Muscle of arm (tissue), 1 donor: ENCODE measurements at regions not wholly inside any gene's neighbourhood (a gene's known extent, or its start where the extent isn't known, plus 50 kb on each side); places are given as distances from the start of the nearest gene placed in this dataset.
"Not testable (repeated sequence)": the region's sequence is repeated elsewhere in the genome, so short reads cannot be mapped to it uniquely, and the experiment has no call there.

Experiments
- DNase-seq: peaks from one replicate; pipeline ENCODE4 v3.0.0-alpha.2; 2013

- no peak for DNase-seq
Observed at GRCh38 chr7:16266877-16267276, 154.5 kb downstream of the CRPPA start.

- DNase-seq = not testable (repeated sequence)
Observed at GRCh38 chr7:16266470-16266869, 154.9 kb downstream of the CRPPA start.

- DNase-seq = no peak
Observed at GRCh38 chr7:16265863-16266458, 155.4 kb downstream of the CRPPA start.

GRCh38 chr7:16264823-16265804, 156.2 kb downstream of the CRPPA start:
- DNase-seq = no peak

GRCh38 chr7:16264036-16264819, 157.1 kb downstream of the CRPPA start:
- no peak for DNase-seq

- DNase-seq = not testable (repeated sequence)
Observed at GRCh38 chr7:16263377-16263776, 158.0 kb downstream of the CRPPA start.

GRCh38 chr7:16261654-16262053, 159.7 kb downstream of the CRPPA start:
- no peak for DNase-seq

GRCh38 chr7:16261100-16261499, 160.2 kb downstream of the CRPPA start:
- no peak for DNase-seq

- no peak for DNase-seq
Observed at GRCh38 chr7:16260236-16260728, 161.1 kb downstream of the CRPPA start.

GRCh38 chr7:16256419-16256818, 164.9 kb downstream of the CRPPA start:
- not testable (repeated sequence) for DNase-seq

GRCh38 chr7:16255952-16256351, 165.4 kb downstream of the CRPPA start:
- DNase-seq = not testable (repeated sequence)

GRCh38 chr7:16250655-16251054, 170.7 kb downstream of the CRPPA start:
- not testable (repeated sequence) for DNase-seq

GRCh38 chr7:16249204-16249603, 172.1 kb downstream of the CRPPA start:
- DNase-seq = not testable (repeated sequence)

GRCh38 chr7:16248556-16248955, 172.8 kb downstream of the CRPPA start:
- DNase-seq = not testable (repeated sequence)

GRCh38 chr7:16244469-16244868, 176.9 kb downstream of the CRPPA start:
- DNase-seq = no peak

- no peak for DNase-seq
Observed at GRCh38 chr7:16242920-16243319, 178.4 kb downstream of the CRPPA start.

- no peak for DNase-seq
Observed at GRCh38 chr7:16241017-16241416, 180.3 kb downstream of the CRPPA start.

- no peak for DNase-seq
Observed at GRCh38 chr7:16236381-16236780, 185.0 kb downstream of the CRPPA start.

GRCh38 chr7:16235147-16236114, 185.9 kb downstream of the CRPPA start:
- no peak for DNase-seq

GRCh38 chr7:16234493-16235146, 186.7 kb downstream of the CRPPA start:
- DNase-seq = no peak
